Vagina (tissue), 2 donors: ENCODE measurements at regions not wholly inside any gene's neighbourhood (a gene's known extent, or its start where the extent isn't known, plus 50 kb on each side); places are given as distances from the start of the nearest gene placed in this dataset.
"Not testable (repeated sequence)": the region's sequence is repeated elsewhere in the genome, so short reads cannot be mapped to it uniquely, and the experiment has no call there.

Experiments used
- DNase-seq, 2 donors: peaks; one replicate each; pipeline ENCODE4 v3.0.0-alpha.2; 2017; ENCODE audit errors: extremely low spot score in 2 of 2
- H3K27ac ChIP-seq: fragments of 200-600 bp; sonication (generic); one replicate; pipeline ENCODE4 v1.5.1; 2019
- H3K27me3 ChIP-seq: fragments of 200-600 bp; sonication (generic); one replicate; pipeline ENCODE4 v1.5.1; 2019
- H3K36me3 ChIP-seq, 2 donors: fragments of 200-600 bp; sonication (generic); one replicate each; pipeline ENCODE4 v1.5.1; 2017 to 2019
- H3K4me1 ChIP-seq: fragments of 200-600 bp; sonication (generic); one replicate; pipeline ENCODE4 v1.5.1; 2019
- H3K4me3 ChIP-seq, 2 donors: fragments of 200-600 bp; sonication (generic); 1 replicate in 1 of 2; 2 replicates in 1 of 2; pipeline ENCODE4 v1.5.1; 2016 to 2019
- H3K9me3 ChIP-seq: fragments of 200-600 bp; sonication (generic); one replicate; pipeline ENCODE4 v1.5.1; 2019
- intact Hi-C: fragments of 100-400 bp; cut with DNase I; formaldehyde crosslinking; loops from one replicate; pipeline ENCODE4 v1.15.1; 2023

DNA sequence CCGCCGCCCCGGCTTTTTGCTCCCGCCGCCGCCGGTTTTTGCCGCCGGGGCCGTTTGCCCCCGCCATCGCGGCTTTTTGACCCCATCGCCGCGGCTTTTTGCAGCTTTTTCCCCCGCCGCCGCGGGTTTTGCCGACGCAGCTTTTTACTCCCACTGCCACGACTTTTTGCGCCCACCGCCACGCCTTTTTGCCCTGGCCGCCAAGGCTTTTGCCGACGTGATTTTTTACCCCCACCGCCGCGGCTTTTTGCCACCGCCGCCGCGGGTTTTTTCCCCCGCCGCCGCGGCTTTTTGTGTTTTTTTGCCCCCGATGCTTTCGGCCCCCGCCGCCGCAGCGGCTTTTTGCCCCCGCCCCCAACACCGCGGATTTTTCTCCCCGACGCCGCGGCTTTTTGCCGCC is 5001.9 kb upstream of the OR11H1 start:
- H3K4me3 ChIP-seq, H3K4me1 ChIP-seq, H3K27ac ChIP-seq, intact Hi-C loops, H3K9me3 ChIP-seq, DNase-seq, H3K27me3 ChIP-seq, H3K36me3 ChIP-seq: not testable (repeated sequence)

DNA sequence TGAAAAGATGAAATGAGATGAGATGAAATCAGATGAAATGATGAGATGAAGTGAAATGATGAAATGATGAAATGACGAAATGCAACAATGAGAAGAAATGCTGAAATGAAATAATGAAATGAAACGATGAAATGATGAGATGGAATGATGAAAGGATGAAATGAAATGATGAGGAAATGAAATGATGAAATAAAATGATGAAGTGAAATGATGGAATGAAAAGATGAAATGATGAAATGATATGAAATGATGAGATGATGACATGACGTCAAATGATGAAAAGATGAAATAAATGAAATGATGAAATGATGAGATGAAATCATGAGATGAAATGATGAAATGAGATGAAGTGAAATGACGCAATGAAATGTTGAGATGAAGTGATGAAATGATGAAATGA is 4996.9 kb upstream of the OR11H1 start:
- DNase-seq, H3K4me1 ChIP-seq, H3K27me3 ChIP-seq, H3K4me3 ChIP-seq, H3K9me3 ChIP-seq, H3K27ac ChIP-seq, H3K36me3 ChIP-seq, intact Hi-C loops: not testable (repeated sequence)

DNA sequence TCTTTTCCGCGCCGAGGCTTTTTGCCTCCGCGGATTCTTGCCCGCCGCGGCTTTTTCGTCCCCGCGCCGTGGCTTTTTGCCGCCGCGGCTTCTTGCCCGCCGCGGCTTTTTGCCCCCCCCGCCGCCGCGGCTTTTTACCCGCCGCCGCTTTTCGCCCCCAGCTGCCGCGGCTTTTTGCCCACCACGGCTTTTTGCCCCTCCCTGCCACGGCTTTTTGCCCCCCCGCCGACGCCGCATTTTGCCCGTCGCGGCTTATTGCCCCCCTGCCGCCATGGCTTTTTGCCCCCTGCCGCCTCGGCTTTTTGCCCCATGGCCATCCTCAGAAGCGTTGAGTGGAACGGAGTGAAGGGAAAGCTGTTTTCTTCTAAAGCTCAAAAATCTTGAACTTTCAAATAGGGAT is 4955.5 kb upstream of the OR11H1 start:
- H3K36me3 ChIP-seq, H3K9me3 ChIP-seq, H3K27me3 ChIP-seq, H3K4me1 ChIP-seq, intact Hi-C loops, H3K27ac ChIP-seq, DNase-seq, H3K4me3 ChIP-seq: not testable (repeated sequence)

DNA sequence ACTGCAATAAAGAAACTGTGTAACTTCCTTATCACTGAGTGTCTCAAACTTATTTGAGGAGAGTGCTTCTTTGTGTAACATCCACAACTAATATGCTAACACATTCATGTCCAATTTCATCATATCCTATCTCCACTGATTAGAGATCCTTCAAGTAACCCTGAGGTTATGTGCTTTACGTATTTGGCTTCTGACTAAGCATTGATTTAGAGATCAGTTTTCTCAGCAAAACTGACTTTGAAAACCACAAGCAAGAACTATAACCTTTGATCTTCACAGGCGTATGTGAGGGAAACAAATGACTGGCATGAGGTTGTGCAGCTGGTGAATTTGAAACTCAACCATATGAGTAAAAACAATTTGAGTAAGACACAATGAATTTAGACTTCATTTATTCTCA is 4926.9 kb upstream of the OR11H1 start:
- H3K27me3 ChIP-seq, DNase-seq, H3K4me1 ChIP-seq, H3K27ac ChIP-seq, H3K9me3 ChIP-seq, H3K36me3 ChIP-seq, H3K4me3 ChIP-seq, intact Hi-C loops: not testable (repeated sequence)

DNA sequence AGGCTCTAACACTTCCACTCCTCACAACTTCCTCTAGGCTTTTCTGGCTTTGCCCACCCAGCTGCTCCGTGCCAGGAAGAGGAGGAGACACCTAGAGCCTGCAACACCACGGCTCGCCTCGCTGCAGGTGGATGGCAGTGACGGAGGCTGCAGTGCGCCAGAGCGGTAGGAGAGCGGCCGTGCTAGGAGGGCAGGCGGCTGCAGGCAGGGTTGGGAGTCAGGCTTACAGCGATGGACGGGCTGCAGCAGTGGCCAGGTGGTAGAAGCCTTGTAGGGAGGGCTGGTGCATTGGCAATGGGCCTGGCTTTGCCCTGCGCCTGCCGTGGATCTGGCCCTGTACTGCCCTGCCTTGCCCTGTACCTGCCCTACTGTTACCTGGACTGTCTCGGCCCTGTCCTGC is 4896.0 kb upstream of the OR11H1 start:
- H3K27ac ChIP-seq, H3K9me3 ChIP-seq, H3K4me3 ChIP-seq, intact Hi-C loops, DNase-seq, H3K36me3 ChIP-seq, H3K27me3 ChIP-seq, H3K4me1 ChIP-seq: not testable (repeated sequence)

DNA sequence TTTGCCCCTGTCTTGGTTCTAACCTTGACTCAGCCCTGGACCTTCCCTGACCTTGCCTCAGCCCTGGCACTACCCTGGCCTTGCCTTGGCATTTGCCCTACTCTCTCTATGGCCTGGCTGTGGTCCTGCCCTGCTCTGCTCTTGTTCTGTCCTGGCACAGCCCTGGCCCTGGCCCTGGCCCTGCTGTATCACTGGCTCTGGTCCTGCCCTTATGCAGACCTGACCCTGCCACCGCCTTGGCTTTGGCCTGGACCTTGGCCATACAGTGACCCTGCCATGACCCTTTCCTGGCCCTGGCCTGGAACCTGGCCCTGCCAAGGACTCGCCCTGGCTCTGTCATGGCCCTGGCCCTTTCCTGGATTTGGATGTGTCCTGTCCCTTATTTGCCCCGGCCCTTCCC is 4892.7 kb upstream of the OR11H1 start:
- DNase-seq, H3K27me3 ChIP-seq, H3K36me3 ChIP-seq, H3K27ac ChIP-seq, H3K4me1 ChIP-seq, H3K9me3 ChIP-seq, H3K4me3 ChIP-seq, intact Hi-C loops: not testable (repeated sequence)

DNA sequence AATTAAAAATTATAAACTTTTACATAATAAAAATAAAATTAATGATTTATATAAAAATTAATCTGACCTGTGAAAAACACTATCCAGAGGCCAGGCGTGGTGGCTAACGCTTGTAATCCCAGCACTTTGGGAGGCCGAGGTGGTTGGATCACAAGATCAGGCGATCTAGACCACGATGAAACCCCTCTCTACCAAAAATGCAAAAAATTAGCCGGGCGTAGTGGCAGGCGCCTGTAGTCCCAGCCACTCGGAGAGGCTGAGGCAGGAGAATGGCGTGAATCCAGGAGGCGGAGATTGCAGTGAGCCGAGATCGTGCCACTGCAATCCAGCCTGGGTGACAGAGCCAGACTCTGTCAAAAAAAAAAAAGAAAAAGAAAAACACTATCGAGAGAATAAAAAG is 4865.2 kb upstream of the OR11H1 start:
- H3K9me3 ChIP-seq, H3K27me3 ChIP-seq, DNase-seq, H3K4me1 ChIP-seq, intact Hi-C loops, H3K4me3 ChIP-seq, H3K36me3 ChIP-seq, H3K27ac ChIP-seq: not testable (repeated sequence)

DNA sequence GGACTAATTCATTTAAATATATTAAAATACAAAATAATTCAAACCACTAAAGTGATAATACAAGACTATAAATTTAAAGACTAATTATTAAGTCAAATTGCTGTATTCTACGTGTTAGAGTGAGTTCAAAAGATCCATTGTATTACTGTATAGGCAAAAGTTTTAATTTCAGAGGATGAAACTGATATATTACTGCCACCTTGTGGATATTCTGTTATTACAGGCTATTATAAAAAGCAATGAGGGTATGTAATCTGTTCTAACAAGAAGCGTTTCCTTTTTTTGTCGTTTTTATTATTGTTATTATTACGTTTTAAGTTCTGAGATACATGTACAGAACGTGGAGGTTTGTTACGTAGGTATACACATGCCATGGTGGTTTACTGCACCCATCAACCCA is 4854.9 kb upstream of the OR11H1 start:
- H3K4me1 ChIP-seq, DNase-seq, H3K27me3 ChIP-seq, H3K36me3 ChIP-seq, H3K9me3 ChIP-seq, H3K27ac ChIP-seq, H3K4me3 ChIP-seq, intact Hi-C loops: not testable (repeated sequence)

DNA sequence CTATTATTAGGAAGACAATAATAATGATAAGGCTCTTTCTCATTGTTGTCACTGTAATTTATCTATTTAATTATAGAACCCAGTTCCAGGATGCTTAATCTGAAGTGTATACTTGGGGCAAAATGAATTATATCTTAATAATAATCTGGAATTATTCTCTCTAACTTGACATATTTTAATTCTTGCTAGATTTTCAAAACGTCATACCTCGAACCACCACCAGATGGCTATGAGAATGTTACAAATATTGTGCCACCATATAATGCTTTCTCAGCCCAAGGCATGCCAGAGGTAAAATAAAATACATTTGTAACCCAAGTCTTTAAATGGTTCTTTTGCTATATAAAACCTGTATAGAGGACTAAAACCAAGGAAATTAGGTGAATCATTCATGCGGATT is 4849.3 kb upstream of the OR11H1 start:
- H3K9me3 ChIP-seq, H3K27me3 ChIP-seq, H3K36me3 ChIP-seq, H3K4me3 ChIP-seq, H3K27ac ChIP-seq, DNase-seq, intact Hi-C loops, H3K4me1 ChIP-seq: not testable (repeated sequence)

DNA sequence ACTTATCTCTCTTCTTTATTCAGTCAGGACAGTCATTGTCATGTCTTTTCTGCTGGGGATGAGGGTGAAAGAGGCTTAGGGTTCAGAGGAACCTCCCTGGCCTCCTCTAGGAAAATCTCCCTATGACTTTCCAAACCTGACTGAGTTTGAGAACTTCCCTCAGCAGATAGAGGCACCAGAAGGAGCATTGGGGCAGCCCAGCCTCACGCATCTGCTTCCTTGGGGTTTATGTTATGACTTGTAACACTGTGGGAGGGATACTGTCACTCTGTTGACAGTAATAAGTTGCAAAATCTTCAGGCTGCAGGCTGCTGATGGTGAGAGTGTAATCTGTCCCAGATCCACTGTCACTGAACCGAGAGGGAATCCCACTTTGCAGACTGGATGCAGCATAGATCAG is 4842.6 kb upstream of the OR11H1 start:
- DNase-seq, intact Hi-C loops, H3K27me3 ChIP-seq, H3K4me1 ChIP-seq, H3K27ac ChIP-seq, H3K36me3 ChIP-seq, H3K4me3 ChIP-seq, H3K9me3 ChIP-seq: not testable (repeated sequence)

DNA sequence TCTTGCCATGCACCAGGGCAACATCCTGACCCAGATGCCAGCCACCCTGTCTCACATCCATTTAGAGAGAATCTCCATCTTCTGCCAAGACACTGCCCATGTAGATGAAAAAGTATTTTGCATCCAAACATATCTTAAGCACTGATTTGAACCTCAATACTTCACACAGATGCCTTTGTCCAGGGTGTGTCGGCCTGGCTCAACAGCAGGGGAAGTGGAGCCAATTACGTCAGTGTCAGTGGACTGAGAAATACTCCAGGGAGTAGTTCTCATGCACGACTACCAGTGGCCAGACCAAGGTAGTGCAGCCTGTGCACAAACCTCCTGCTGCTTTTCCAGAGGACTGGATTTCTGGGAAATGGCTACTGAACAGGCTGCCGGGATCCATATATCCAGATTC is 4840.7 kb upstream of the OR11H1 start:
- H3K27ac ChIP-seq, DNase-seq, H3K36me3 ChIP-seq, intact Hi-C loops, H3K4me3 ChIP-seq, H3K9me3 ChIP-seq, H3K27me3 ChIP-seq, H3K4me1 ChIP-seq: not testable (repeated sequence)

DNA sequence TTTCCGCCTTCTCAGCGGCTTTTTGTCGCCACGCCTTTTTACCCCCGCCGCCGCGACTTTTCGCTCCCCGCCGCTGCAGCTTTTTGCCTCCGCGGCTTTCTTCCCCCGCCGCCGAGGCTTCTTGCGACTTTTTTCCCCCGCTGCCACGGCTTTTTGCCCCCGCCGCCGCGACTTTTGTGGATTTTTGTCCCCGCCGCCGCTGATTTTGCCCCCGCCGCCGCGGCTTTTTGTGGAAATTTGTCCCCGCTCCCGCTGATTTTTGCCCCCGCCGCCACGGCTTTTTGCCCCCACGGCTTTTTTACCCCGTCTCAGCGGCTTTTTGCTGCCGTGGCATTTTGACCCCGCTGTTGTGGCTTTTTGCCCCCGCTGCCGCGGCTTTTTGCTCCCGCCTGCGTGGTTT is 4829.2 kb upstream of the OR11H1 start:
- H3K27ac ChIP-seq, H3K36me3 ChIP-seq, H3K4me3 ChIP-seq, DNase-seq, H3K27me3 ChIP-seq, intact Hi-C loops, H3K9me3 ChIP-seq, H3K4me1 ChIP-seq: not testable (repeated sequence)

DNA sequence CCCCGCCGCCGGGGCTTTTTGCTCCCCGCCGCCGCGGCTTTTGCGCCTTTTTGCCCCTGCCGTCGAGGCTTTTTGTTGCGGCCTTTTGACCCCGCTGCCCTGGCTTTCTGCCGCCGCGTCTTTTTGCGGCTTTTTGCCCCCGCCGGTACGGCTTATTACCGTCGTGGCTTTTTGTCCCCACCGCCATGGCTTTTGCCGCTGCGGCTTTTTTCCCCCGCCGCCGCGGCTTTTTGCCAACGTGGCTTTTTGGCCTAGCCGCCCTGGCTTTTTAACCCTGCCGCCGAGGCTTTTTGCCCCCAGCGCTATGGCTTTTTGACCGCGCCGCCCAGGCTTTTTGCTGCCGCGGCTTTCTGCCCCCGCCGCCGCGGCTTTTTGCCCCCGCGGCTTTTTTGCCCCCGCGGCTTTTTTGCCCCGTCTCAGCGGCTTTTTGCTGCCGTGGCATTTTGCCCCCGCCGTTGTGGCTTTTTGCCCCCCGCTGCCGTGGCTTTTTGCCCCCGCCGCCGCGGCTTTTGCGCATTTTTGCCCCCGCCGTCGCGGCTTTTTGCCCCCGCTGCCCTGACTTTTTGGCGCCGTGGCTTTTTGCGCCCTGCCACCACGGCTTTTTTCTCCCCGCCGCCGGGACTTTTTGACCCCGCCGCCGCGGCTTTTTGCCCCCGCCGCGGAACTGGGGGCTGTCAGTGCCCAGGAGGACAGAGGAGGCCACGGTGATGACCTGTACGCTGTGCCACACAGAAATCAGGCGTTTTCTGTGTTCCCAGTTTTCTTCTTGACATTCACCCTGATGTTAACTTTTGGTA is 4828.5 kb upstream of the OR11H1 start:
- H3K4me3 ChIP-seq, intact Hi-C loops, H3K9me3 ChIP-seq, H3K27me3 ChIP-seq, H3K4me1 ChIP-seq, H3K27ac ChIP-seq, H3K36me3 ChIP-seq, DNase-seq: not testable (repeated sequence)

DNA sequence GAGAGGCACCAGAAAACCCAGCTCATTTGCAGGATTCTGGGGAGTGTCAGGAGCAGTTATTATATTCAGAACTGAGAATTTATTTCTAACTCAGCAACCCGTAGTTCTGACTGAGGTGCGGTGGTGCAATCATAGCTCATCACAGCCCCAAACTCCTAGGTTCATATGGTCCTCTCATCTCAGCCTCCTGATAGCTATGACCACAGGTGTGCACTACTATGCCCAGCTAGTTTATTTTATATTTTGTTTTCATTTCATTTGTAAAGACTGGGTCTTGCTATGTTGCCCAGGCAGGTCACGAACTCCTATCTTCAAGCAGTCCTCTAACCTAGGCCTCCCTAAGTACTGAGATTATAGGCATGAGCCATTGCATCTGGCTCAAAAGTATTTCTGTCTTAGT is 4819.8 kb upstream of the OR11H1 start:
- H3K4me3 ChIP-seq, H3K27ac ChIP-seq, H3K36me3 ChIP-seq, H3K9me3 ChIP-seq, H3K4me1 ChIP-seq, H3K27me3 ChIP-seq, intact Hi-C loops, DNase-seq: not testable (repeated sequence)
